ENCODE measurements at regions not wholly inside any gene's neighbourhood (a gene's known extent, or its start where the extent isn't known, plus 50 kb on each side); places are given as distances from the start of the nearest gene placed in this dataset.
"Not testable (repeated sequence)": the region's sequence is repeated elsewhere in the genome, so short reads cannot be mapped to it uniquely, and the experiment has no call there.

- TF ChIP-seq CTCF (IDR thresholded peaks at IDR 0.05; ENCODE audit: low read depth, low read length, missing control alignments): no peak
- no peak overlapping the region for H3K4me3 ChIP-seq (replicated peaks; ENCODE audit: low read depth, low read length)
- no peak for DNase-seq (ENCODE audit: extremely low read depth, low read depth)
Measured at GRCh38 chr16:26396511-26397235, 670.1 kb upstream of the C16orf82 start.

- no peak for DNase-seq (ENCODE audit: extremely low read depth, low read depth)
- H3K4me3 ChIP-seq (replicated peaks; ENCODE audit: low read depth, low read length): no peak overlapping the region
- TF ChIP-seq CTCF (IDR thresholded peaks at IDR 0.05; ENCODE audit: low read depth, low read length, missing control alignments): no peak
Measured at GRCh38 chr16:26413780-26414179, 652.9 kb upstream of the C16orf82 start.

GRCh38 chr16:26419458-26419857 lies 647.3 kb upstream of the C16orf82 start:
- not testable (repeated sequence) for DNase-seq (ENCODE audit: extremely low read depth, low read depth)

GRCh38 chr16:26430618-26431017 lies 636.1 kb upstream of the C16orf82 start:
- no peak overlapping the region for H3K4me3 ChIP-seq (replicated peaks; ENCODE audit: low read depth, low read length)
- TF ChIP-seq CTCF (IDR thresholded peaks at IDR 0.05; ENCODE audit: low read depth, low read length, missing control alignments): no peak
- no peak for DNase-seq (ENCODE audit: extremely low read depth, low read depth)

More at GRCh38 chr16:26419458-26419857, 647.3 kb upstream of the C16orf82 start:
- not testable (repeated sequence) for H3K4me3 ChIP-seq (replicated peaks; ENCODE audit: low read depth, low read length)

GRCh38 chr16:26433807-26434206 lies 632.9 kb upstream of the C16orf82 start:
- no peak for DNase-seq (ENCODE audit: extremely low read depth, low read depth)

GRCh38 chr16:26441178-26441577 lies 625.5 kb upstream of the C16orf82 start:
- TF ChIP-seq CTCF (IDR thresholded peaks at IDR 0.05; ENCODE audit: low read depth, low read length, missing control alignments): no peak
- H3K4me3 ChIP-seq (replicated peaks; ENCODE audit: low read depth, low read length): no peak overlapping the region
- no peak for DNase-seq (ENCODE audit: extremely low read depth, low read depth)

More at GRCh38 chr16:26433807-26434206, 632.9 kb upstream of the C16orf82 start:
- TF ChIP-seq CTCF (IDR thresholded peaks at IDR 0.05; ENCODE audit: low read depth, low read length, missing control alignments): no peak
- H3K4me3 ChIP-seq (replicated peaks; ENCODE audit: low read depth, low read length): no peak overlapping the region

- no peak overlapping the region for H3K4me3 ChIP-seq (replicated peaks; ENCODE audit: low read depth, low read length)
- no peak for TF ChIP-seq CTCF (IDR thresholded peaks at IDR 0.05; ENCODE audit: low read depth, low read length, missing control alignments)
- no peak for DNase-seq (ENCODE audit: extremely low read depth, low read depth)
Measured at GRCh38 chr16:26442321-26442720, 624.4 kb upstream of the C16orf82 start.

Data from HFF-Myc (cell line).